H1 (cell line): ENCODE measurements at regions not wholly inside any gene's neighbourhood (a gene's known extent, or its start where the extent isn't known, plus 50 kb on each side); places are given as distances from the start of the nearest gene placed in this dataset.

ENCODE experiments used
- CTCF ChIA-PET: fragments of 300-600 bp; sonication (Branson Sonifier 250); formaldehyde crosslinking; loops from one replicate; lab custom pipeline; 2021; ENCODE audit not compliant: partially characterized antibody; lab: Charles Lee
- POLR2A ChIA-PET: fragments of 300-600 bp; sonication (Branson Sonifier 250); formaldehyde crosslinking; loops from one replicate; lab custom pipeline; 2021; ENCODE audit warnings: inconsistent platforms; ENCODE audit not compliant: partially characterized antibody; lab: Charles Lee
- DNase-seq, 2 experiments: peaks; one replicate each; pipeline versions ENCODE4 v3.0.0 to v3.0.0-alpha.2; 2010 to 2022; ENCODE audit warnings: low spot score in 2 of 2, low read depth in 1 of 2, mixed read lengths in 1 of 2
- FAIRE-seq: peaks from 2 replicates; lab custom pipeline; 2011; peaks lifted over from hg19 to GRCh38; lab: Jason Lieb, UNC
- H2AFZ ChIP-seq: 2 replicates; pipeline ENCODE4 v1.8.1; 2012; ENCODE audit warnings: low read length, inconsistent platforms
- H2AK5ac ChIP-seq: 2 replicates; pipeline ENCODE4 v1.6.1; 2013; ENCODE audit warnings: low read depth, low read length
- H2BK120ac ChIP-seq: replicated peaks from 2 replicates; pipeline ENCODE3; 2013; ENCODE audit warnings: low read depth, low read length, inconsistent platforms
- H2BK12ac ChIP-seq: 2 replicates; pipeline ENCODE4 v1.6.1; 2013; ENCODE audit warnings: low read depth, low read length
- H2BK15ac ChIP-seq: 2 replicates; pipeline ENCODE4 v1.6.1; 2013; ENCODE audit warnings: low read length
- H2BK20ac ChIP-seq: 2 replicates; pipeline ENCODE4 v1.6.1; 2013; ENCODE audit warnings: low read length
- H2BK5ac ChIP-seq: 2 replicates; pipeline ENCODE4 v1.6.1; 2013; ENCODE audit warnings: low read depth, low read length
- H3K14ac ChIP-seq: 2 replicates; pipeline ENCODE4 v1.6.1; 2013; ENCODE audit warnings: inconsistent platforms; ENCODE audit not compliant: insufficient read length
- H3K18ac ChIP-seq: 2 replicates; pipeline ENCODE4 v1.6.1; 2013; ENCODE audit warnings: low read length; ENCODE audit errors: extremely low read depth
- H3K23ac ChIP-seq: 2 replicates; pipeline ENCODE4 v1.6.1; 2013; ENCODE audit warnings: inconsistent platforms; ENCODE audit not compliant: insufficient read length
- H3K23me2 ChIP-seq: 2 replicates; pipeline ENCODE4 v1.6.1; 2013; ENCODE audit warnings: low read depth, low read length
- H3K27ac ChIP-seq: 2 replicates; pipeline ENCODE4 v1.6.1; 2011; ENCODE audit warnings: low read depth, low read length, inconsistent platforms
- H3K27me3 ChIP-seq, 4 experiments: replicated peaks in 1 of 4; 1 replicate in 1 of 4; 2 replicates in 3 of 4; pipeline versions ENCODE4 v1.6.1 to v1.8.1; 2011 to 2013; ENCODE audit warnings: low read length in 3 of 4, mild to moderate bottlenecking in 3 of 4, inconsistent platforms in 2 of 4, mixed read lengths in 2 of 4, moderate library complexity in 1 of 4; ENCODE audit not compliant: control insufficient read depth in 3 of 4, insufficient read depth in 3 of 4; ENCODE audit errors: extremely low read depth in 1 of 4
- H3K36me3 ChIP-seq, 4 experiments: 2 replicates each; pipeline versions ENCODE4 v1.6.1 to v1.8.1; 2011 to 2013; ENCODE audit warnings: mild to moderate bottlenecking in 4 of 4, low read length in 3 of 4, moderate library complexity in 2 of 4, control low read depth in 1 of 4, inconsistent platforms in 1 of 4; ENCODE audit not compliant: insufficient read depth in 4 of 4, control insufficient read depth in 2 of 4
- H3K4ac ChIP-seq: replicated peaks from 2 replicates; pipeline ENCODE3; 2013; ENCODE audit warnings: low read length, low read depth, mixed read lengths, inconsistent platforms; ENCODE audit not compliant: insufficient read length
- H3K4me1 ChIP-seq, 4 experiments: replicated peaks in 1 of 4; 1 replicate in 1 of 4; 2 replicates in 3 of 4; pipeline versions ENCODE4 v1.6.1 to v1.8.1; 2011 to 2013; ENCODE audit warnings: low read length in 3 of 4, inconsistent platforms in 2 of 4, mixed read lengths in 1 of 4; ENCODE audit not compliant: insufficient read depth in 4 of 4, control insufficient read depth in 3 of 4
- H3K4me2 ChIP-seq, 2 experiments: 2 replicates each; pipeline versions ENCODE4 v1.6.1 to v1.8.1; 2011 to 2013; ENCODE audit warnings: low read depth in 2 of 2, low read length in 2 of 2, control low read depth in 1 of 2, inconsistent platforms in 1 of 2, mild to moderate bottlenecking in 1 of 2; ENCODE audit not compliant: insufficient read depth in 1 of 2
- H3K4me3 ChIP-seq, 4 experiments: fragments of 200-600, 300-600 bp in 1 of 4; sonication (generic), shearing (Covaris generic), sonication (Bioruptor Twin) in 1 of 4; 2 replicates each; pipeline versions ENCODE4 v1.5.1 to v1.8.1; 2011 to 2016; ENCODE audit warnings: low read length in 4 of 4, low read depth in 3 of 4, control low read depth in 2 of 4, inconsistent platforms in 2 of 4, mild to moderate bottlenecking in 2 of 4, mixed read lengths in 1 of 4, moderate library complexity in 1 of 4; ENCODE audit not compliant: insufficient read depth in 2 of 4; ENCODE audit errors: extremely low read depth in 1 of 4
- H3K56ac ChIP-seq: replicated peaks from 2 replicates; pipeline ENCODE3; 2013; ENCODE audit warnings: low read depth, mild to moderate bottlenecking, mixed read lengths, low read length, inconsistent platforms; ENCODE audit not compliant: insufficient read length
- H3K79me1 ChIP-seq: 2 replicates; pipeline ENCODE4 v1.6.1; 2013; ENCODE audit warnings: low read depth, low read length, control low read depth
- H3K79me2 ChIP-seq, 2 experiments: 2 replicates each; pipeline versions ENCODE4 v1.6.1 to v1.8.1; 2012 to 2013; ENCODE audit warnings: low read length in 2 of 2, mild to moderate bottlenecking in 2 of 2, inconsistent platforms in 1 of 2; ENCODE audit not compliant: insufficient read depth in 2 of 2, control insufficient read depth in 1 of 2
- H3K9ac ChIP-seq, 4 experiments: replicated peaks in 1 of 4; 1 replicate in 1 of 4; 2 replicates in 3 of 4; pipeline versions ENCODE4 v1.6.1 to v1.8.1; 2011 to 2013; ENCODE audit warnings: low read depth in 3 of 4, low read length in 3 of 4, control low read depth in 2 of 4, mild to moderate bottlenecking in 2 of 4, moderate library complexity in 2 of 4, inconsistent platforms in 1 of 4; ENCODE audit errors: extremely low read depth in 1 of 4
- H3K9me3 ChIP-seq, 2 experiments: 2 replicates each; pipeline versions ENCODE4 v1.6.1 to v1.8.1; 2012 to 2013; ENCODE audit warnings: mild to moderate bottlenecking in 2 of 2, moderate library complexity in 2 of 2, control low read depth in 1 of 2, inconsistent platforms in 1 of 2, low read depth in 1 of 2, low read length in 1 of 2, mixed read lengths in 1 of 2; ENCODE audit not compliant: insufficient read depth in 2 of 2
- H4K20me1 ChIP-seq, 2 experiments: replicated peaks in 1 of 2; 2 replicates each; pipeline versions ENCODE3 to v1.8.1; 2011 to 2013; ENCODE audit warnings: inconsistent platforms in 2 of 2, low read length in 2 of 2, mild to moderate bottlenecking in 1 of 2; ENCODE audit not compliant: insufficient read depth in 2 of 2, control insufficient read depth in 1 of 2
- H4K5ac ChIP-seq: 2 replicates; pipeline ENCODE4 v1.6.1; 2013; ENCODE audit warnings: low read length, low read depth, mixed read lengths, inconsistent platforms; ENCODE audit not compliant: insufficient read length
- H4K8ac ChIP-seq: 2 replicates; pipeline ENCODE4 v1.8.0; 2013; ENCODE audit warnings: mild to moderate bottlenecking, moderate library complexity, low read length, inconsistent platforms; ENCODE audit not compliant: insufficient read depth; ENCODE audit errors: extremely low read depth
- H4K91ac ChIP-seq: replicated peaks from 2 replicates; pipeline ENCODE3; 2013; ENCODE audit warnings: low read length, mixed read lengths, inconsistent platforms; ENCODE audit not compliant: insufficient read length
- ASH2L ChIP-seq: fragments of 200-600, 300-600 bp; sonication (generic); IDR thresholded peaks from one replicate; pipeline ENCODE4 v1.7.1; 2017; ENCODE audit warnings: low read length
- BACH1 ChIP-seq: IDR thresholded peaks from 2 replicates; pipeline ENCODE4 v1.6.1; 2012; ENCODE audit warnings: low read length, improper control_type of control experiment
- BCL11A ChIP-seq, 2 experiments: IDR thresholded peaks; one replicate each; pipeline ENCODE4 v1.6.1; 2011; ENCODE audit warnings: low read depth in 2 of 2, low read length in 2 of 2, mild to moderate bottlenecking in 2 of 2
- CREB1 ChIP-seq: IDR thresholded peaks from 2 replicates; pipeline ENCODE4 v1.6.1; 2012; ENCODE audit warnings: inconsistent platforms
- EP300 ChIP-seq, 2 experiments: IDR thresholded peaks; 1 replicate in 1 of 2; 2 replicates in 1 of 2; pipeline ENCODE4 v1.6.1; 2011 to 2012; ENCODE audit warnings: low read depth in 2 of 2, low read length in 2 of 2, mild to moderate bottlenecking in 2 of 2, borderline replicate concordance in 1 of 2, inconsistent platforms in 1 of 2, moderate library complexity in 1 of 2
- HDAC2 ChIP-seq, 2 experiments: fragments of 300-600 bp in 1 of 2; sonication (generic) in 1 of 2; IDR thresholded peaks; 2 replicates each; pipeline ENCODE4 v1.6.1; 2011 to 2012; ENCODE audit warnings: low read depth in 2 of 2, low read length in 2 of 2, mild to moderate bottlenecking in 2 of 2, moderate library complexity in 2 of 2, borderline replicate concordance in 1 of 2, inconsistent platforms in 1 of 2
- KDM1A ChIP-seq: fragments of 200-600, 300-600 bp; sonication (generic); IDR thresholded peaks from 2 replicates; pipeline ENCODE4 v1.7.1; 2016; ENCODE audit warnings: mild to moderate bottlenecking, low read length, borderline replicate concordance
- MAX ChIP-seq: IDR thresholded peaks from 2 replicates; pipeline ENCODE4 v1.6.1; 2012; ENCODE audit warnings: inconsistent platforms
- PHF8 ChIP-seq: fragments of 200-600 bp; sonication (generic); conservative IDR thresholded peaks from 2 replicates; pipeline ENCODE4 v1.7.1; 2012; ENCODE audit warnings: low read depth, mild to moderate bottlenecking, inconsistent platforms, low read length, moderate library complexity
- RXRA ChIP-seq: IDR thresholded peaks from 2 replicates; pipeline ENCODE4 v1.6.1; 2011; ENCODE audit warnings: low read depth, mild to moderate bottlenecking, low read length, moderate library complexity; ENCODE audit not compliant: insufficient read depth
- SP2 ChIP-seq: IDR thresholded peaks from 2 replicates; pipeline ENCODE4 v1.6.1; 2012; ENCODE audit warnings: mild to moderate bottlenecking, low read length, inconsistent platforms
- TBP ChIP-seq: IDR thresholded peaks from 2 replicates; pipeline ENCODE4 v1.6.1; 2011; ENCODE audit warnings: low read depth, low read length, improper control_type of control experiment
- USF2 ChIP-seq: IDR thresholded peaks from 2 replicates; pipeline ENCODE4 v1.6.1; 2011; ENCODE audit warnings: low read length, improper control_type of control experiment
- WGBS, 2 experiments: shearing (Covaris generic) in 1 of 2; methylation state at CpG; one replicate each; pipeline versions ENCODE4 v1.1.6 to v1.1.7; 2013 to 2015; ENCODE audit warnings: low lambda C conversion rate in 2 of 2, mixed read lengths in 2 of 2, inconsistent platforms in 1 of 2, low coverage in 1 of 2, missing lambda C conversion rate in 1 of 2; ENCODE audit not compliant: insufficient replicate concordance in 2 of 2, insufficient coverage in 1 of 2, insufficient read length in 1 of 2; ENCODE audit errors: extremely low coverage in 1 of 2, missing lambda C conversion rate in 1 of 2; 5-methylcytosine and 5-hydroxymethylcytosine counted together

- Histone ChIP-seq H3K14ac (no peak overlapping the region), H4K8ac (no peak overlapping the region), H2AFZ (no peak overlapping the region), H4K91ac (no peak overlapping the region), H3K27ac (no peak overlapping the region), H3K79me2 (no peaks in the 10 kb centered on the region), H2BK12ac (no peak overlapping the region), H3K23me2 (no peaks in the 10 kb centered on the region), H3K23ac (no peak overlapping the region), H3K36me3 (no peaks in the 10 kb centered on the region), H3K56ac (no peak overlapping the region), H3K9ac (no peak overlapping the region), H3K4me2 (no peak overlapping the region), H2BK5ac (no peak overlapping the region), H3K18ac (no peak overlapping the region), H3K4ac (no peak overlapping the region), H2AK5ac (no peak overlapping the region), H2BK120ac (no peak overlapping the region), H3K27me3 (no peaks in the 10 kb centered on the region), H3K4me3 (no peak overlapping the region), H4K5ac (no peak overlapping the region), H4K20me1 (no peaks in the 10 kb centered on the region), H2BK20ac (no peak overlapping the region), H3K79me1 (no peaks in the 10 kb centered on the region), H2BK15ac (no peak overlapping the region), H3K9me3 (peaks cover 10 to 14% of the 10 kb centered on the region in 2 experiments), H3K4me1 (no peaks in the 10 kb centered on the region)
- FAIRE-seq (no peak), DNase-seq (no peak)
- WGBS, 2 experiments, result 87% methylated on average over 1 of the region's 1 CpG; no CpG with 5 or more reads in 1 of the 2 experiments
- ChIA-PET CTCF (no interaction called here), POLR2A (no interaction called here)
- no peak for TF ChIP-seq RXRA
- TF ChIP-seq BCL11A (IDR thresholded peaks at IDR 0.05; ENCODE audit: low read depth in 2 of 2, low read length in 2 of 2), result no peak
- no peak for TF ChIP-seq TBP
- no peak for TF ChIP-seq HDAC2 (IDR thresholded peaks at IDR 0.05; ENCODE audit: borderline replicate concordance in 1 of 2, low read depth in 2 of 2, low read length in 2 of 2)
- no peak for TF ChIP-seq BACH1
- TF ChIP-seq USF2, result no peak
- TF ChIP-seq MAX, result no peak
- TF ChIP-seq SP2, result no peak
- no peak for TF ChIP-seq CREB1
- no peak for TF ChIP-seq PHF8
- TF ChIP-seq EP300 (IDR thresholded peaks at IDR 0.05; ENCODE audit: borderline replicate concordance in 1 of 2, low read depth in 2 of 2, low read length in 2 of 2), result no peak
- TF ChIP-seq ASH2L, result no peak
- TF ChIP-seq KDM1A, result no peak
These were observed 240.6 kb upstream of the MAP3K1 start for GRCh38 chr5:56574778-56575177.
